Large intestine (tissue), 3 donors: ENCODE measurements at regions not wholly inside any gene's neighbourhood (a gene's known extent, or its start where the extent isn't known, plus 50 kb on each side); places are given as distances from the start of the nearest gene placed in this dataset.

Experiments
- DNase-seq, 2 donors: peaks; one replicate each; pipeline versions ENCODE4 v3.0.0 to v3.0.0-alpha.2; 2013
- H3K27ac ChIP-seq: one replicate; pipeline ENCODE4 v1.5.1; 2013; ENCODE audit warnings: low read length
- H3K27me3 ChIP-seq: 2 replicates; pipeline ENCODE4 v1.6.1; 2013; ENCODE audit warnings: low read length; ENCODE audit not compliant: control insufficient read depth, insufficient read depth
- H3K36me3 ChIP-seq: 2 replicates; pipeline ENCODE4 v1.6.1; 2013; ENCODE audit warnings: low read length; ENCODE audit not compliant: control insufficient read depth, insufficient read depth
- H3K4me1 ChIP-seq: one replicate; pipeline ENCODE4 v1.6.1; 2013; ENCODE audit warnings: low read length; ENCODE audit not compliant: control insufficient read depth, insufficient read depth
- H3K4me3 ChIP-seq: one replicate; pipeline ENCODE4 v1.5.1; 2013; ENCODE audit warnings: low read length
- H3K9me3 ChIP-seq: one replicate; pipeline ENCODE4 v1.6.1; 2013; ENCODE audit warnings: mild to moderate bottlenecking, low read depth, low read length, moderate library complexity; ENCODE audit not compliant: control insufficient read depth
- WGBS: methylation state at CpG from one replicate; pipeline ENCODE4 v1.1.5; 2013; ENCODE audit warnings: low lambda C conversion rate; ENCODE audit not compliant: insufficient coverage; 5-methylcytosine and 5-hydroxymethylcytosine counted together

- no peaks in the 10 kb centered on the region for H3K27me3 ChIP-seq
- no peak overlapping the region for H3K4me3 ChIP-seq
- H3K9me3 ChIP-seq = no peaks in the 10 kb centered on the region
- no peak overlapping the region for H3K27ac ChIP-seq
- no peaks in the 10 kb centered on the region for H3K36me3 ChIP-seq
- H3K4me1 ChIP-seq = peaks cover 5% of the 10 kb centered on the region
- WGBS = 55% methylated on average over 2 of the region's 6 CpGs
- DNase-seq = no peak
Measured at GRCh38 chr9:90296539-90296938, 346.1 kb downstream of the DIRAS2 start.

- DNase-seq = no peak
- Histone ChIP-seq H3K27me3 (no peaks in the 10 kb centered on the region), H3K4me1 (peaks cover 17% of the 10 kb centered on the region), H3K9me3 (no peaks in the 10 kb centered on the region), H3K27ac (no peak overlapping the region), H3K36me3 (no peaks in the 10 kb centered on the region), H3K4me3 (no peak overlapping the region)
- no CpG with 5 or more reads among the region's 5 CpGs for WGBS
Measured at GRCh38 chr9:90299968-90300367, 342.7 kb downstream of the DIRAS2 start.

GRCh38 chr9:90300611-90301276, 341.9 kb downstream of the DIRAS2 start:
- Histone ChIP-seq H3K9me3 (no peaks in the 10 kb centered on the region), H3K27ac (peak overlapping the region; percentile 35), H3K36me3 (no peaks in the 10 kb centered on the region), H3K4me1 (peaks cover 17% of the 10 kb centered on the region), H3K4me3 (no peak overlapping the region), H3K27me3 (no peaks in the 10 kb centered on the region)
- 80% methylated on average over 1 of the region's 3 CpGs for WGBS
- DNase-seq = no peak

- DNase-seq = peak; percentile 80 to 83
- 20% methylated on average over 2 of the region's 8 CpGs for WGBS
Measured at GRCh38 chr9:90301277-90301653, 341.4 kb downstream of the DIRAS2 start.

GRCh38 chr9:90303655-90304054, 339.0 kb downstream of the DIRAS2 start:
- no peak overlapping the region for H3K27ac ChIP-seq
- no peaks in the 10 kb centered on the region for H3K36me3 ChIP-seq
- no peak overlapping the region for H3K4me3 ChIP-seq
- no peaks in the 10 kb centered on the region for H3K9me3 ChIP-seq
- WGBS = no CpG with 5 or more reads among the region's 4 CpGs
- H3K27me3 ChIP-seq = no peaks in the 10 kb centered on the region
- DNase-seq = peak; percentile 30 to 56
- peaks cover 29% of the 10 kb centered on the region for H3K4me1 ChIP-seq

More at GRCh38 chr9:90301277-90301653, 341.4 kb downstream of the DIRAS2 start:
- H3K9me3 ChIP-seq = no peaks in the 10 kb centered on the region
- H3K27me3 ChIP-seq = no peaks in the 10 kb centered on the region
- peak overlapping the region; percentile 35 for H3K27ac ChIP-seq
- H3K4me3 ChIP-seq = no peak overlapping the region
- H3K36me3 ChIP-seq = no peaks in the 10 kb centered on the region
- H3K4me1 ChIP-seq = peaks cover 17% of the 10 kb centered on the region

- Histone ChIP-seq H3K27me3 (no peaks in the 10 kb centered on the region), H3K9me3 (no peaks in the 10 kb centered on the region), H3K36me3 (no peaks in the 10 kb centered on the region), H3K4me3 (no peak overlapping the region), H3K27ac (no peak overlapping the region), H3K4me1 (peaks cover 47% of the 10 kb centered on the region)
- no peak for DNase-seq
- WGBS = no CpG with 5 or more reads among the region's 11 CpGs
Measured at GRCh38 chr9:90306158-90306557, 336.5 kb downstream of the DIRAS2 start.

- no peaks in the 10 kb centered on the region for H3K36me3 ChIP-seq
- H3K9me3 ChIP-seq = no peaks in the 10 kb centered on the region
- no CpG with 5 or more reads among the region's 4 CpGs for WGBS
- peaks cover 46% of the 10 kb centered on the region for H3K4me1 ChIP-seq
- H3K27ac ChIP-seq = no peak overlapping the region
- H3K27me3 ChIP-seq = no peaks in the 10 kb centered on the region
- peak; percentile 58 to 60 for DNase-seq
- no peak overlapping the region for H3K4me3 ChIP-seq
Measured at GRCh38 chr9:90307167-90307833, 335.3 kb downstream of the DIRAS2 start.

- H3K27ac ChIP-seq = no peak overlapping the region
- WGBS = 60% methylated on average over 3 of the region's 4 CpGs
- peaks cover 46% of the 10 kb centered on the region for H3K4me1 ChIP-seq
Measured at GRCh38 chr9:90307891-90308290, 334.7 kb downstream of the DIRAS2 start.

GRCh38 chr9:90308691-90309090, 333.9 kb downstream of the DIRAS2 start:
- H3K27ac ChIP-seq = peak overlapping the region; percentile 83
- peak; percentile 70 to 89 for DNase-seq
- H3K27me3 ChIP-seq = no peaks in the 10 kb centered on the region
- H3K9me3 ChIP-seq = no peaks in the 10 kb centered on the region
- H3K36me3 ChIP-seq = no peaks in the 10 kb centered on the region
- peaks cover 40% of the 10 kb centered on the region for H3K4me1 ChIP-seq
- no CpG with 5 or more reads among the region's 4 CpGs for WGBS
- H3K4me3 ChIP-seq = no peak overlapping the region

More at GRCh38 chr9:90307891-90308290, 334.7 kb downstream of the DIRAS2 start:
- no peak overlapping the region for H3K4me3 ChIP-seq
- H3K9me3 ChIP-seq = no peaks in the 10 kb centered on the region
- no peaks in the 10 kb centered on the region for H3K27me3 ChIP-seq
- H3K36me3 ChIP-seq = no peaks in the 10 kb centered on the region
- no peak for DNase-seq

- Histone ChIP-seq H3K27ac (peak overlapping the region; percentile 83), H3K36me3 (no peaks in the 10 kb centered on the region), H3K9me3 (no peaks in the 10 kb centered on the region), H3K27me3 (no peaks in the 10 kb centered on the region), H3K4me1 (peaks cover 35% of the 10 kb centered on the region), H3K4me3 (no peak overlapping the region)
- DNase-seq = peak; percentile 60 to 88
- 0% methylated on average over 1 of the region's 7 CpGs for WGBS
Measured at GRCh38 chr9:90309809-90310520, 332.7 kb downstream of the DIRAS2 start.
